Kidney tubule cell (primary cell): ENCODE measurements at regions not wholly inside any gene's neighbourhood (a gene's known extent, or its start where the extent isn't known, plus 50 kb on each side); places are given as distances from the start of the nearest gene placed in this dataset.

Experiments
- DNase-seq: peaks from one replicate; pipeline ENCODE4 v3.0.0-alpha.2; 2018; ENCODE audit warnings: low spot score

DNA sequence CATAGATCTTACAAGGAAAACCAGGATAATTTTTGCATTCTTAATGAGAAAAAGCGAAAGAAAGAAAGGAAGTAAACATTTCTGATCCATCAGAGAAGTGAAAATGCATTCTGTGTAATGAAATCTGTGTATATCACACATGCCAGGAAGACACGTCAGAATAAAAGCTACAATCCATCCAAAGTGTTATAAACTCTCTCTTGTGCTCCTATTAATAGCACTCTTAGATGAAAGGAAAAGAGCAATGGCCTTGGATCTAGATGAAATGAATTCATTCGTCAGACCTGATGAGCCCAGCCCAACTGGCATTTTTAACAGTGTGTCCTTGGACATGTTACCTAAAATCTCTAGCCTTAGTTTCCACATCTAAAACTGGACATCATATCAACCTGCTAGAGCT is 885.5 kb downstream of the CDH11 start:
- no peak for DNase-seq

DNA sequence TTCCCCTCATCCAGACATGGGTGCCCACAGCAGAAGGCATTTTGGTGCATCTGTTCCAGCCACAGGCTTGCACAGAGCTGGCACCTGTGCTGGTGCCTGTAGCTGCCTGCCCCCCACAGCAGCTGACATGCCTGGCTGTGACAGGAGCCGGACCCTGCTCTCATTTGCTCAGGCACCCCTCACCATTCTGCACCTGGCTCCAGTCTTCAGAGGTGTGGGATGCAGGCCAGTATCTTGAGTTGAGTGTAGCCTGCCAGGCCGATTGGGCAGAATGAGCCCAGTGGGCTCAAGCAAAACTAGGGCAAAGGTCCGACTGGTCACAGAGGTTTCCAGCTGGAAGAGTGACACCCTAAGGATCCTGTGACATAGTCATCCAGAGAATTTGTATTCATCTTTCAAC is 887.7 kb downstream of the CDH11 start:
- DNase-seq = no peak

GRCh38 chr16:64225696-64226095 is 896.2 kb downstream of the CDH11 start:
- peak; percentile 23 for DNase-seq

DNA sequence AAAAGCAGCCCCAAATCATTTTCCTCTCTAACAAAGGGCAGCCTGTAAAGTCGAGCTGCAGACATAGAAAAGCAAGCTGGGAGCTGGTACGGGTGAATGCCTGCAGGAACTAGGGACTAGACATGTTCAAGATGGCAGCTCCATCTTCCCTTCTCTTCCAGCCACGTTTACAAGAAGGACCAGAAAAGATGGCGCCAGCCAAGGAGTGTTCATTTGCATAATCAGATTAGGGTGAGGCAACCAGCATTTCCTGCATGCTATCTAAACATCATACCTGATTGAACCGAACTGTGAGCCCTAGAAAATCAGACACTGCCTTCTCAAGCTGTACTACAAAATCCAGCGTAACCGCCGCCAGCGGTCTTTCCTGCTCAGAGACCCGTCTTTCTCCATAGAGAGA is 896.8 kb downstream of the CDH11 start:
- no peak for DNase-seq

- no peak for DNase-seq
Observed at GRCh38 chr16:64217789-64218535, 903.9 kb downstream of the CDH11 start.

GRCh38 chr16:64215730-64216129 is 906.1 kb downstream of the CDH11 start:
- no peak for DNase-seq

DNA sequence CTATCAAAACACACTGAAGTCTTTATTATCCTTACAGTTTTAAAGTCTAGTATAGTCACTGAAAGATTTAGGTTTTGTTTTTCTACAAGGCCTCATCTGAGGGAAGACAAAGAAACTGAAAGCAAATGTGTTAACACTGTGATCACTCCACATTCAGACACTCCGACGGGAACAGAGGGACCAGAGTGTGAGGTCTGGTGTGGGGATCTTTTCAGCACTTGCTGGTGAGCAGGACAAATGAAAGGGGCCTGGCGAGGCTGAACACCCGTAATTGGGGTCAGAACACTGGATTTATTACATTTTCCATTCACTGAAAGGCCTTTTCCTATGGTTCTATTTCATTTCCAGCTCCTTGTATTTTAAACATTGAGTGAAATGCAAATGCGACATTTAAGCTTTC is 910.5 kb downstream of the CDH11 start:
- DNase-seq = no peak

DNA sequence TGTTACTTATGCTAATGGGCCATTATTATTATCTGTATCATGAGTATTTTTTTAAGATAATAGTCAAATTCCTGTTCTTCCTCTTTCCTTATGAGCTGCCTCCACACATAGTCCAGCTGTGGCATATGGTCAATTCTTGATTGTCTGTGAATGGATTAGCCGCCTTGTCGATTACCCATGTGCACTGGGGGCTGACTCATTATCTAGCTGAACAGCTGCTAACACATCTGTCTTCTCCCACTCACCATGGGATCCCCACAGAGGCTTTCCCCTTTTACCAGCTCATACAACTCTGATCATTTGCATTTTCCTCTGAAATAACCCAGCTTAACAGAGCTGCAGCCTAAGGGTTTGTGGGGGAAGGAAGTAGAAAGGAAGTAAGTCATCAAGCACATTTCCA is 915.0 kb downstream of the CDH11 start:
- DNase-seq = no peak

- no peak for DNase-seq
Observed at GRCh38 chr16:64203126-64203525, 918.7 kb downstream of the CDH11 start.

- no peak for DNase-seq
Observed at GRCh38 chr16:64202571-64202970, 919.3 kb downstream of the CDH11 start.

DNA sequence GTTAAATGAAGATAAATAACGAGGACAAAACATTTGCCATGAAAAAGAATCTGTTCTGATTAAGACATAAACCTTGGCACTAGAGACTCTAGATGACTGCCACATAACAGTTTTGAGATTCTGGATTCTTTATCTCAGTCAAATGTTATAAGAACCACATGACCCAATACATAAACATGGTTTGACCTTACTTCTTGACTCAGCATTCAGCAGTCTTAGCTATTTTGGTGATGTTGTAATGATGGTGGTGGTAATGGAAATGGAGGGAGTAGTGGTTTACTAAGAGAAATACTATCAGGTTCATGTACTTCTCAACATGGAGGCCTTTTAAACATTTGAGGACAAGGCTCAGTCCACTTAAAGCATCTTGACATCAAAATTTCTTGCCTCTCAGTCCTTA is 925.4 kb downstream of the CDH11 start:
- DNase-seq = no peak

GRCh38 chr16:64185954-64186353 is 935.9 kb downstream of the CDH11 start:
- DNase-seq = no peak

- DNase-seq = no peak
Observed at GRCh38 chr16:64184156-64184555, 937.7 kb downstream of the CDH11 start.

DNA sequence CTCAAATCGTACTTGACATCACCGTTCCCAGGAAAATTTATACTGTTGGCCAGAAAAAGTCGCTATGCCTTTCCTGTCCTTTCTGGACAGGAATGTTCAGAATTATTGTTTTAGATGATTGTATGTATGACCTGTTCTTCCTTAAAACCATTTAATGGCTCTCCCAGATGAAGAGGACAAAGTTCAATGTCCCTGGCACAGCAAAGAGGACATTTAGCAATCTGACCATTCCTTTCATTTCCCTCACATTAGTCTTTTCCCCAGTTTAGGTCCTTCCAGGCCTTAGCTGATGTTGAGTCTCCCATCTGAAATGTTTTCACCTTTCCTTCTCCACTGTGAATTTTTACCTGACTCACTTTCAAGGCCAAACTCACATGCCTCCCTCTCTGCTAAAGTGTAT is 938.9 kb downstream of the CDH11 start:
- DNase-seq = no peak

DNA sequence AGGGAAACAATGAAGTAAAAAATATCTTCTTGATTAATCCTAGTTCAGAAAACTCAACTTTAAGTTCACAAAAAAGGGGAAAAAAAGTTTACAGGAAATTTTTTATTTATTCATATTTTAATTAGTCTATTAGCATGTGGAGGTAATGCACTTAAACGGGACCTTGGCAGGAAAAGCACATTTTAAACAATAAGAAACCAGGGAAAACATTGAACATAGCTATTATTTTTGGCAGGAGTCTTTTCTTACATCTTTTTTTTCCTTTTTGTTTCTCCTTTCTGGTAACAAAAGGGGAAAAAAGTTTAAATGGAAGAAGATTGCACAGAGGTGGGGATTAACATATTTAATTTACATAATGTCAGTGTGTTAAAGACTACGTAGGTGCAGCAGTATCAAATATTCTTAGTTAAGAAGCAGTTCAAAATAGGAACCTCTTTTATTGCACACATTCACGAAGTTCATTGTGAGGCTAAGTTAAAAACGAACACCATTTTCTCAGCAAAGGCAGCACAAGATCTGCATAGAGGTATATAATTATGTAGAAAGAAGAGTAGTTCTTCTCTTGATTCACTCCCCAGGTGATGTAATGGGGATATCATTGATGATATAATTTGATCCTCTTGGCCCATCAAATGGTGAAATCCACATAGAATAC is 940.5 kb downstream of the CDH11 start:
- DNase-seq = no peak

GRCh38 chr16:64180136-64180900 is 941.5 kb downstream of the CDH11 start:
- DNase-seq = peak; percentile 88

- DNase-seq = no peak
Observed at GRCh38 chr16:64174327-64174726, 947.5 kb downstream of the CDH11 start.

- no peak for DNase-seq
Observed at GRCh38 chr16:64172652-64173051, 949.2 kb downstream of the CDH11 start.

GRCh38 chr16:64172226-64172625 is 949.6 kb downstream of the CDH11 start:
- no peak for DNase-seq

DNA sequence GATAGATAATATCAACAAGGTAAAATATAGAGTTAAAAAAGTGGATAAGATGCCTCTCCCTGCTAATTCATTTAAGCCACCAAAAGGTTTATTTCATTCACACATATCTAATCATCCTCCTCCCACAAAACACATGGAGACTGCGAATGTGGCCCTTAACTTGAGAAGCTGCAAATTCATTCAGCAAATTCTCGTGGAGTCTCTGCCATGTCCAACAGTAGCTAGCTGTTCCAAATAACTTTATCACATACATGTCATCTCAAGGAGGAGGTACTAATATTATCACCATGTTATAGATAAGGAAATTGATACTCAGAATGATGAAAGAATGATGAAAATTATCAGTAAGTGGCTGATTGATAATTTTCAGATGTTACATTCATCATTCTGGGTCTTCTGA is 950.2 kb downstream of the CDH11 start:
- no peak for DNase-seq

GRCh38 chr16:64168371-64168770 is 953.5 kb downstream of the CDH11 start:
- no peak for DNase-seq

- no peak for DNase-seq
Observed at GRCh38 chr16:64167936-64168335, 953.9 kb downstream of the CDH11 start.

GRCh38 chr16:64165368-64165767 is 956.5 kb downstream of the CDH11 start:
- no peak for DNase-seq
